Mucosa of gallbladder (tissue), 1 donor: ENCODE measurements at regions not wholly inside any gene's neighbourhood (a gene's known extent, or its start where the extent isn't known, plus 50 kb on each side); places are given as distances from the start of the nearest gene placed in this dataset.
"Not testable (repeated sequence)": the region's sequence is repeated elsewhere in the genome, so short reads cannot be mapped to it uniquely, and the experiment has no call there.

Experiments
- DNase-seq: peaks from one replicate; pipeline ENCODE4 v3.0.0-alpha.2; 2020; ENCODE audit warnings: low spot score
- donor health status: DM: no; HTN: no; CAD: no.

GRCh38 chr2:142716463-142717242 lies 160.8 kb upstream of the KYNU start:
- no peak for DNase-seq

- DNase-seq: no peak
These were observed 162.9 kb upstream of the KYNU start for GRCh38 chr2:142714600-142714999.

- no peak for DNase-seq
These were observed 167.1 kb upstream of the KYNU start for GRCh38 chr2:142710336-142710735.

GRCh38 chr2:142707318-142707717 lies 170.1 kb upstream of the KYNU start:
- no peak for DNase-seq

GRCh38 chr2:142702397-142702796 lies 175.1 kb upstream of the KYNU start:
- not testable (repeated sequence) for DNase-seq

- DNase-seq: not testable (repeated sequence)
These were observed 181.9 kb upstream of the KYNU start for GRCh38 chr2:142695350-142696257.

GRCh38 chr2:142694282-142694681 lies 183.2 kb upstream of the KYNU start:
- no peak for DNase-seq

- DNase-seq: no peak
These were observed 184.1 kb upstream of the KYNU start for GRCh38 chr2:142693171-142693950.

DNA sequence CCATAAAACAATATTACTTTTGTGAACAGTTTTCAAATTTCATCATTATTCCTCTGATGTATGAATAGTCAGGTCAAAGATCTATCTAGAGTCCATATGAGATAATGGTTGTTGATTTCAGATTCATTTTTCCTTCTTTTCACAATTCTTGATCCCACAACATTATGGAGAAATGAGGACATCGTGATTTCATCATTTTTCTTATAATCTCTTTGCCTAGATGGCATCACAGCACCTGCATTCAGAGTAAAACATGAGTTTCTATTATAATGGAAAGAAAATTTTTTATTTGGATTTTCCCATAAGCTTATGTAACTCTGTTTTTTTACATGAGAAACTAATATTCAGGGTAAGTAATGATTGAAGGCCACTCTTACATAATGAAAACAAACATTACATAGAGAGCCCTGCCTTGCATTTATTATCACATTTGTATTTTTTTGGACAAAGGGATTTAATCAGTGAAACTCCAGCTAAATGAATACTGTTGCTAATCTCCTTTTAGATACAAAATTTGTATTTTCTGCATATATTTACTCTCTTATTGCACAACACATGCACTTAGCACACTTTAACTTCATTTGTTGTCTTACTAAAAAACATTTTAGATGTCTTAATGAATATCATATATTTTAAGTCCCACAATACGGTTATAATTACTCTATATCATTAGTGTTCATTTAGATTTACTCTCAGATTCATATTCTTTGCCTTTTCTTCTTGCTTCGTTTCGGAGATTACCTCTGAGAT lies 188.4 kb upstream of the KYNU start:
- DNase-seq: no peak

GRCh38 chr2:142687509-142687908 lies 190.0 kb upstream of the KYNU start:
- no peak for DNase-seq

DNA sequence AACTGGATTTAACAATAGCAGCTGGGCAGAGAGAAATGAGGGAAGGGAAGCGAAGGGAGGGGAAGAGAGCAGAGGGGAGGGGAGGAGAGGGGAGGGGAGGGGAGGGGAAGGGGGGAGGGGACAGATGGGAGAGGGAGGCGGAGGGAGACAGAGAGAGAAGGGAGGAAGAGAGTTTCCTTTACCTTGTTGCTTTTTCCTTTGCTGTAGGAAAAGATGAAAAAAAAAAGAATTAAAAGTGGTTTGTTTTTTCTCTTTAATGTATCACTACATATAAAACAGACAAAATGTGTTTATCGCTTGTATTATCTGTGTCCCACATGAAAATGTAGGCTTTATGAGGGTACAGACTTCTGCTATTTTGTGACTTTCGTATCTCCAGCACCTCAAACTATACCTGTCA lies 190.4 kb upstream of the KYNU start:
- no peak for DNase-seq

- no peak for DNase-seq
These were observed 192.8 kb upstream of the KYNU start for GRCh38 chr2:142684667-142685066.

DNA sequence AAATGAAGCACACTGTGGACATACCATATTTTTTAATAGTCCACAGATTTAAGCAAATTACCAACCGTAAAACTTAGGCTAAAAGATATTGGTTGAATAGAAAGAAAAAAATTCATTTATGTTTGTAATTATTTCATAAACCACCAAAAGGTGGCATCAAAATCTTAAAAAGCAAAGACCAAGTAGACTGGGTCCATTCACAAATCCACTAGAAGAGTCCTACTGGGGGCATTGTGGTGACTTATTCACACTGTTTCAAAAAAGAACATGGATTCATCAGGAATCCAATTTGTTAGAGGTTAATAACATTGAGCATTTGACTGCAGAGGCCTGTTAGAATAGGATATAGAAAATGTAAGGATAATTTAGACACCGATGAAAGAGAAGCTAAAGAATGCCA lies 194.9 kb upstream of the KYNU start:
- DNase-seq: no peak

DNA sequence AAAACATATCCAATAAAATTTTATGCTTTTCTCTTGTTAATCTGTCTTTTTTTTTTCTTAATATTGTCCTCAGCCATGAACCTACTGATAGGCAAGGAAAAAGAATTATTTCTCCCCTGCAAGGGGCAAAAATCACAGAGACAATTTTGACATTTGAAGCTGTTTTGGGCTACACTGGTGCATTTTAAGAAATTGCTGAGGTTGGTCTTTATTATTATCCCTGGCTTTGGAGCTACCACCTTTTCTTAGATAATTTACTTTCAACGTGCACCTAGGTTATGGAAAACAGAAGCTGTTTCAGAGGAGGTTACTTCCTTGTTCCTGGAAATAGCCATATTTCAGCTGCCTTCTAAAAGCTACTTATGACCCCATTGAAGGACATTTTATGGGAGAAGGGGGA lies 195.5 kb upstream of the KYNU start:
- DNase-seq: no peak

DNA sequence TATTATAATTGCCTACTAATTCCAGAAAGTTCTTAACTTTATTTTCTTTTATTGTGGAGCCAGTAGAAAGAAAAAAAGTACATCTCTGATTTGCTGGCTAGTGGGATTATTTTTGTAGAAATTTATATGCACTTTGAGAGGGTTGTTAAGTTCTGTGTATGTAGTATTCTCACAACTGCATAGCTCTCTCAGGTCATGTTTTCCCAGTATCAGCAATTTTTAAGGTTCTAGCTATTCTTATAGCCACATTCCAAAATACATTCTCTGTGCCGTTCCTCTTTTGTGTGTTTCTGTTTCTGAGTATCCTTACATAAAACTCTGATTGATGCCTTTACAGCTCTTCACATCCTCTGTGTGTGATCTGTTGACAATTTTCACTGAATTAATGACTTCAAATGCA lies 199.3 kb upstream of the KYNU start:
- no peak for DNase-seq

DNA sequence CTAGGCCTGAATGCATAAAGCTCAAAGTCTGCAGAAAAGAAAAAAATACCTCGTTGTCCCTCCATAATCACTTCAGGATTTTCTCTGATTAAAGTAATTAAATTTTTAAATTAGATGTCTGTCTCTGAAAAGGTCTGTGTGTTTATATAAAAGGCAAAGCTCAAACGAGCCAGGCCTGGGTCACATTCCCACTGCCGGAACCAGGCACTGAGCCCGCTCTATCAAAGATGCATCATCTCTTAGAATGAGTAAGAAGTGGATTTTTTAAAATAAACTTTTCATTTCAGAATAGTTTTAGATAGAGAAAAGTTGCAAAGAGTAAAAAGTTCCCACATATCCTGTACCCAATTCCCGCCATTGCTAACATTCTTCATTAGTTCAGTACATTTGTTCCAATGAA lies 202.1 kb upstream of the KYNU start:
- DNase-seq: no peak

DNA sequence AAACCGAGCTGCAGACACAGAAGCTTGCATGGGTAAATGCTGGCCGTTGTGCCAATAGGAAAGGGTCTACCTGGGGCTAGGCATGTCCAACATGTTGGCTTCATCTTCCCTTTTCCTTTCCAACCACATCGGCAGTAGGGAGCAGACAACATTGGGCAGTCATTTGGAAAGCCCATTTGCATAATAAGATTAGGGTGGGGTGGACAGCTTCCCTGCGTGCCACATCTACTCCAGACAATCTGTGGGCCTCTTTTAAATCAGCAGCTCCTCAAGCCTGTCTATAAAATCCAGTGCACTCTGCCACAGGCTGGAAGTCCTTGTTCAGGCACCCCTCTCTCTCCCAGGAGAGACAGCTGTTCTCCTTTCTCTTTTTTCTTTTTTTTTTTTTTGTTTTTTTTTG lies 203.6 kb upstream of the KYNU start:
- DNase-seq: no peak

- no peak for DNase-seq
These were observed 204.8 kb upstream of the KYNU start for GRCh38 chr2:142672698-142673097.

DNA sequence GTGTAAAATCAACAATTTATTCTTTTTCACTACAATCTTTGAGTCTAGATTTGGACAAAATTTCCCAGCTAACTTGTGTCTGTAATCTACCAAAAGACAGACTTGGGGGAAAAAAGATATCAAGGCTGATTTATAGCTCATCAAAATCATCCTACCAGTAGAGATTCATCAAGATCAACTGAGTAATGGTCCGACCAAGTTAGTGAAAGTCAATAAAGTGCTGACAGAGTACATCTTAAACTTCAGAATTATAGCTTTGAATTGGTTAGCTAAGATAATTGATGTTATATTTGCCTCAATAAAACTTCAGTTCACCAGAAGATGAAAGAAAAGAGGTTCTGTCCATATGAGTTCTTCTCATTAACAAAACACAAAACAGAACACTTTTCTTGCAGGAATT lies 207.1 kb upstream of the KYNU start:
- DNase-seq: no peak

DNA sequence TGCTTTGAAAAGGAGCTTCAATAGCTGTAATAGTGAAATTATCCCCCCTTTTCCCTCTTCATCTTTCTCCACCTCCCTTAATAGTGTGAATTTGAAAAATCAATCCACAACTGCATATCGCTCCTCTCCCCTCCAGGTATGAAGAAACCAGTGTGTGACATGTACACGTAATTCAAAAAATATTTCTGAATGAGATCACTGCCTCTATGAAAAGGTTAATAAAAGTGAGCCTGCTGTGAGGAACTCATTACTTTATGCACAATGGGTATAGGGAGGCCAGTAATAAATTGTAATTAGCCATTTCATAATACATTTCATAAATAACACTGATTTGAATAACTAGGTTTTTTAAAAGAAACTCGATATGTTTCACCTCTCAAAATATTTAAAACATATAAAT lies 209.0 kb upstream of the KYNU start:
- no peak for DNase-seq

GRCh38 chr2:142665241-142665640 lies 212.2 kb upstream of the KYNU start:
- no peak for DNase-seq

GRCh38 chr2:142650601-142651000 lies 226.9 kb upstream of the KYNU start:
- DNase-seq: no peak
